ENCODE measurements at regions not wholly inside any gene's neighbourhood (a gene's known extent, or its start where the extent isn't known, plus 50 kb on each side); places are given as distances from the start of the nearest gene placed in this dataset.

DNA sequence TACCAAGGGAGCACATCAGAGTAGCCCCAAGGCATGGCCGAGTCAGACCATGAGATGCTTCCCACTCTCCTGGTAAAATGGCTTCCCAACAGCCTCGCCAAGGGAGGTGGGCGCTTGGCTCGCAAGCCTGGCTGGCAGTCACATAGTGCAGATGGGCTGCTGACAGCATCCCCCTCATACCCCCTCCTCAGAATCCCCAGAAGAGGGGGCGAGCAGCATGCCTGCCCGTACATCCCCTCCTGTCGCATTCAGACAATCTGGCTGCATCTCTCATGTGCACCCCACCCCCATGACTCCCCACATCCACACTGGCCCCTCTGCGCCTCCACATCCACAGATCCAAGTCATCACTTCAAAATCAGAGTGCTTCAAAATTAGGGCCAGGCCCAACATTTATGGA is 54.0 kb upstream of the CES5A start:
- POLR2A ChIA-PET: no interaction called here

DNA sequence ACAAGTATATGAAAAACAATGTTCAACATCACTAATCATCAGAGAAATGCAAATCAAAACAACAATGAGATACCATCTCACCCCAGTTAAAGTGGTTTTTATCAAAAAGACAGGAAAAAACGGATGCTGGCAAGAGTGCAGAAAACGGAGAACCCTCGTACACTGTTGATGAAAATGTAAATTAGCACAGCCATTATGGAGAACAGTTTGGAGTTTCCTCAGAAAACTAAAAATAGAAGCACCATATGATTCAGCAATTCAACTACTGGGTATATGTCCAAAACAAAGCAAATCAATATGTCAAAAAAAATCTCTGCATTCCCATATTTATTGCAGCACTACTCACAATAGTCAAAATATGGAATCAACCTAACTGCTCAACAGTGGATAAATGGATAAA is 50.1 kb upstream of the CES5A start:
- ChIA-PET POLR2A (no interaction called here), CTCF (no interaction called here)
- Mint-ChIP-seq H3K4me3 (no peak overlapping the region), H3K4me1 (ENCODE audit: low read depth) (no peaks in the 10 kb centered on the region), H3K36me3 (no peaks in the 10 kb centered on the region), H3K27me3 (peaks cover 28% of the 10 kb centered on the region), H3K9me3 (peaks cover 4% of the 10 kb centered on the region), H3K27ac (no peak overlapping the region)
- no peak for DNase-seq
- intact Hi-C loops (cut with micrococcal nuclease): no loop called here

More for the DNA sequence above, 54.0 kb upstream of the CES5A start:
- Mint-ChIP-seq H3K4me1 (ENCODE audit: low read depth) (no peaks in the 10 kb centered on the region), H3K27ac (no peak overlapping the region), H3K9me3 (no peaks in the 10 kb centered on the region), H3K4me3 (no peak overlapping the region), H3K36me3 (no peaks in the 10 kb centered on the region), H3K27me3 (peaks cover 7% of the 10 kb centered on the region)
- intact Hi-C loops (cut with micrococcal nuclease): no loop called here
- no peak for DNase-seq
- CTCF ChIA-PET: no interaction called here
